H9 (cell line): ENCODE measurements at regions not wholly inside any gene's neighbourhood (a gene's known extent, or its start where the extent isn't known, plus 50 kb on each side); places are given as distances from the start of the nearest gene placed in this dataset.

Source experiments
- DNase-seq: peaks from one replicate; pipeline ENCODE4 v3.0.0-alpha.2; 2017
- H2AFZ ChIP-seq: one replicate; pipeline ENCODE4 v1.6.1; 2013; ENCODE audit warnings: mild to moderate bottlenecking, low read length, control low read depth, moderate library complexity
- H2AK5ac ChIP-seq: 2 replicates; pipeline ENCODE4 v1.6.1; 2013; ENCODE audit warnings: low read length, control low read depth, mixed read lengths; ENCODE audit not compliant: insufficient read length
- H2BK120ac ChIP-seq: one replicate; pipeline ENCODE4 v1.6.1; 2013; ENCODE audit warnings: low read depth, mild to moderate bottlenecking, low read length, control low read depth, inconsistent platforms; ENCODE audit not compliant: poor library complexity, severe bottlenecking
- H2BK12ac ChIP-seq: 2 replicates; pipeline ENCODE4 v1.6.1; 2013; ENCODE audit warnings: low read length, control low read depth, mixed read lengths, low read depth; ENCODE audit not compliant: insufficient read length
- H2BK15ac ChIP-seq: 2 replicates; pipeline ENCODE4 v1.6.1; 2013; ENCODE audit warnings: low read depth, low read length, control low read depth
- H2BK20ac ChIP-seq: one replicate; pipeline ENCODE4 v1.6.1; 2013; ENCODE audit warnings: low read depth, mild to moderate bottlenecking, low read length, control low read depth, inconsistent platforms; ENCODE audit not compliant: poor library complexity, severe bottlenecking
- H2BK5ac ChIP-seq: 2 replicates; pipeline ENCODE4 v1.6.1; 2013; ENCODE audit warnings: low read length, control low read depth, mixed read lengths; ENCODE audit not compliant: insufficient read length
- H3K14ac ChIP-seq: 2 replicates; pipeline ENCODE4 v1.6.1; 2013; ENCODE audit warnings: low read length, control low read depth; ENCODE audit not compliant: insufficient read depth
- H3K18ac ChIP-seq: 2 replicates; pipeline ENCODE4 v1.6.1; 2013; ENCODE audit warnings: low read depth, mild to moderate bottlenecking, mixed read lengths, low read length, control low read depth; ENCODE audit not compliant: insufficient read length
- H3K23ac ChIP-seq: 2 replicates; pipeline ENCODE4 v1.6.1; 2013; ENCODE audit warnings: low read length, control low read depth, mixed read lengths, low read depth; ENCODE audit not compliant: insufficient read length
- H3K23me2 ChIP-seq: 2 replicates; pipeline ENCODE4 v1.6.1; 2013; ENCODE audit warnings: low read depth, mild to moderate bottlenecking, mixed read lengths, low read length, control low read depth; ENCODE audit not compliant: insufficient read length, poor library complexity, severe bottlenecking
- H3K27ac ChIP-seq: 2 replicates; pipeline ENCODE4 v1.5.1; 2013; ENCODE audit warnings: low read length, control low read depth, mixed read lengths, low read depth; ENCODE audit not compliant: insufficient read length
- H3K27me3 ChIP-seq: 2 replicates; pipeline ENCODE4 v1.6.1; 2013; ENCODE audit warnings: low read length, control low read depth, inconsistent platforms; ENCODE audit not compliant: insufficient read depth
- H3K4ac ChIP-seq: 2 replicates; pipeline ENCODE4 v1.6.1; 2013; ENCODE audit warnings: low read depth, mild to moderate bottlenecking, control low read depth, inconsistent platforms, low read length, moderate library complexity
- H3K4me1 ChIP-seq: 2 replicates; pipeline ENCODE4 v1.6.1; 2013; ENCODE audit warnings: low read length, control low read depth, inconsistent platforms; ENCODE audit not compliant: insufficient read depth
- H3K4me2 ChIP-seq: 2 replicates; pipeline ENCODE4 v1.6.1; 2013; ENCODE audit warnings: low read length, control low read depth, mixed read lengths; ENCODE audit not compliant: insufficient read length, insufficient read depth
- H3K56ac ChIP-seq: 2 replicates; pipeline ENCODE4 v1.6.1; 2013; ENCODE audit warnings: low read depth, mild to moderate bottlenecking, mixed read lengths, low read length, control low read depth; ENCODE audit not compliant: insufficient read length
- H3K79me1 ChIP-seq: 2 replicates; pipeline ENCODE4 v1.6.1; 2013; ENCODE audit warnings: low read depth, mild to moderate bottlenecking, moderate library complexity, low read length, control low read depth, inconsistent platforms; ENCODE audit not compliant: insufficient read depth, poor library complexity, severe bottlenecking
- H3K79me2 ChIP-seq: 2 replicates; pipeline ENCODE4 v1.6.1; 2013; ENCODE audit warnings: low read length, control low read depth, inconsistent platforms; ENCODE audit not compliant: insufficient read depth
- H3K9ac ChIP-seq: 2 replicates; pipeline ENCODE4 v1.6.1; 2013; ENCODE audit warnings: low read length, control low read depth, mixed read lengths; ENCODE audit not compliant: insufficient read length; ENCODE audit errors: extremely low read depth
- H3K9me3 ChIP-seq: one replicate; pipeline ENCODE4 v1.6.1; 2013; ENCODE audit warnings: low read depth, low read length, inconsistent platforms; ENCODE audit not compliant: control insufficient read depth
- H3T11ph ChIP-seq: one replicate; pipeline ENCODE4 v1.6.1; 2013; ENCODE audit warnings: mild to moderate bottlenecking, low read length, control low read depth, inconsistent platforms
- H4K20me1 ChIP-seq: one replicate; pipeline ENCODE4 v1.6.1; 2013; ENCODE audit not compliant: control insufficient read depth, insufficient read length, insufficient read depth
- H4K5ac ChIP-seq: 2 replicates; pipeline ENCODE4 v1.6.1; 2013; ENCODE audit warnings: low read depth, mild to moderate bottlenecking, mixed read lengths, low read length, control low read depth; ENCODE audit not compliant: insufficient read length
- H4K8ac ChIP-seq: replicated peaks from 2 replicates; pipeline ENCODE4 v1.6.1; 2013; ENCODE audit warnings: low read length, control low read depth, mixed read lengths, low read depth; ENCODE audit not compliant: insufficient read length
- H4K91ac ChIP-seq: 2 replicates; pipeline ENCODE4 v1.6.1; 2013; ENCODE audit warnings: low read depth, mild to moderate bottlenecking, moderate library complexity, mixed read lengths, low read length, control low read depth; ENCODE audit not compliant: insufficient read length
- H3K27ac Mint-ChIP-seq, 3 experiments: 2 replicates in 2 of 3; 3 replicates in 1 of 3; pipeline ENCODE4 v1.8.0; 2020 to 2021; ENCODE audit warnings: mixed read lengths in 3 of 3, mild to moderate bottlenecking in 1 of 3, moderate library complexity in 1 of 3
- H3K27me3 Mint-ChIP-seq: 2 replicates; pipeline ENCODE4 v1.8.0; 2021; ENCODE audit warnings: low read depth, mild to moderate bottlenecking, moderate library complexity, mixed read lengths
- H3K36me3 Mint-ChIP-seq, 3 experiments: 2 replicates in 2 of 3; 3 replicates in 1 of 3; pipeline ENCODE4 v1.8.0; 2020 to 2021; ENCODE audit warnings: low read depth in 3 of 3, mixed read lengths in 3 of 3; ENCODE audit not compliant: insufficient read depth in 1 of 3
- H3K4me1 Mint-ChIP-seq, 2 experiments: 2 replicates each; pipeline ENCODE4 v1.8.0; 2020; ENCODE audit warnings: mixed read lengths in 2 of 2
- H3K4me3 Mint-ChIP-seq, 2 experiments: 2 replicates in 1 of 2; 3 replicates in 1 of 2; pipeline ENCODE4 v1.8.0; 2020 to 2021; ENCODE audit warnings: mild to moderate bottlenecking in 2 of 2, mixed read lengths in 2 of 2, moderate library complexity in 1 of 2
- H3K9me3 Mint-ChIP-seq, 2 experiments: 2 replicates in 1 of 2; 3 replicates in 1 of 2; pipeline ENCODE4 v1.8.0; 2020; ENCODE audit warnings: mild to moderate bottlenecking in 2 of 2, mixed read lengths in 2 of 2, moderate library complexity in 1 of 2
- CTCF ChIP-seq: fragments of 200-600 bp; sonication (generic); conservative IDR thresholded peaks from 3 replicates; pipeline ENCODE4 v1.8.0; 2021; ENCODE audit warnings: antibody characterized with exemption, mild to moderate bottlenecking
- WGBS: extraction: QIAGEN DNeasy Blood & Tissue Kit; methylation state at CpG from one replicate; pipeline ENCODE4 v1.1.7; 2013; ENCODE audit warnings: missing lambda C conversion rate, low lambda C conversion rate, mixed read lengths; ENCODE audit not compliant: insufficient read length; ENCODE audit errors: extremely low coverage; 5-methylcytosine and 5-hydroxymethylcytosine counted together

GRCh38 chr19:42657556-42657955, 62.8 kb upstream of the CEACAM8 start:
- Histone ChIP-seq H4K8ac (no peak overlapping the region), H3K18ac (no peak overlapping the region), H2BK20ac (no peak overlapping the region), H3T11ph (no peak overlapping the region), H3K56ac (no peak overlapping the region), H4K20me1 (no peaks in the 10 kb centered on the region), H3K4me2 (no peak overlapping the region), H2BK120ac (no peak overlapping the region), H2AFZ (no peak overlapping the region), H2BK12ac (no peak overlapping the region), H3K27me3 (no peaks in the 10 kb centered on the region), H3K14ac (no peak overlapping the region), H3K9ac (no peak overlapping the region), H3K4me1 (no peaks in the 10 kb centered on the region), H4K91ac (no peak overlapping the region), H3K23ac (no peak overlapping the region), H4K5ac (no peak overlapping the region), H3K23me2 (no peaks in the 10 kb centered on the region), H2BK5ac (no peak overlapping the region), H3K79me1 (no peaks in the 10 kb centered on the region), H3K9me3 (peaks cover 95% of the 10 kb centered on the region), H3K79me2 (no peaks in the 10 kb centered on the region), H2BK15ac (no peak overlapping the region), H3K27ac (no peak overlapping the region), H3K4ac (no peak overlapping the region), H2AK5ac (no peak overlapping the region)
- no CpG with 5 or more reads among the region's 1 CpG for WGBS
- TF ChIP-seq CTCF: no peak
- Mint-ChIP-seq H3K9me3 (peaks cover 89 to 92% of the 10 kb centered on the region in 2 experiments), H3K27me3 (peaks cover 3% of the 10 kb centered on the region), H3K27ac (no peak overlapping the region), H3K36me3 (peaks cover 6 to 31% (median 19%) of the 10 kb centered on the region in 3 experiments; a peak in 6 of 7 replicates), H3K4me1 (no peaks in the 10 kb centered on the region), H3K4me3 (no peak overlapping the region)
- DNase-seq: no peak
